D721Med (cell line): ENCODE measurements at regions not wholly inside any gene's neighbourhood (a gene's known extent, or its start where the extent isn't known, plus 50 kb on each side); places are given as distances from the start of the nearest gene placed in this dataset.
"Not testable (repeated sequence)": the region's sequence is repeated elsewhere in the genome, so short reads cannot be mapped to it uniquely, and the experiment has no call there.

Experiments used
- DNase-seq: peaks from one replicate; pipeline ENCODE4 v3.0.0; 2011; ENCODE audit warnings: low spot score; ENCODE audit not compliant: insufficient read length
- FAIRE-seq: peaks from 2 replicates; lab custom pipeline; 2011; peaks lifted over from hg19 to GRCh38; lab: Jason Lieb, UNC
- CTCF ChIP-seq: IDR thresholded peaks from 2 replicates; pipeline ENCODE4 v1.5.1; 2012; ENCODE audit warnings: mild to moderate bottlenecking, control low read depth; ENCODE audit not compliant: insufficient read depth; ENCODE audit errors: missing control alignments

GRCh38 chr1:221863635-221864034 lies 121.7 kb upstream of the DUSP10 start:
- TF ChIP-seq CTCF = no peak
- FAIRE-seq = no peak

GRCh38 chr1:221862971-221863370 lies 121.1 kb upstream of the DUSP10 start:
- DNase-seq = no peak
- no peak for FAIRE-seq
- TF ChIP-seq CTCF = no peak

More at GRCh38 chr1:221863635-221864034, 121.7 kb upstream of the DUSP10 start:
- no peak for DNase-seq

GRCh38 chr1:221858818-221859611 lies 117.1 kb upstream of the DUSP10 start:
- no peak for TF ChIP-seq CTCF
- FAIRE-seq = no peak
- DNase-seq = no peak

- not testable (repeated sequence) for DNase-seq, FAIRE-seq
Measured at GRCh38 chr1:221857094-221857444, 115.2 kb upstream of the DUSP10 start.

GRCh38 chr1:221856228-221857093 lies 114.6 kb upstream of the DUSP10 start:
- FAIRE-seq = no peak
- no peak for TF ChIP-seq CTCF
- DNase-seq = no peak

- FAIRE-seq (no peak), DNase-seq (no peak)
- TF ChIP-seq CTCF = no peak
Measured at GRCh38 chr1:221855156-221855555, 113.3 kb upstream of the DUSP10 start.

- TF ChIP-seq CTCF = no peak
- FAIRE-seq (no peak), DNase-seq (no peak)
Measured at GRCh38 chr1:221851336-221851735, 109.4 kb upstream of the DUSP10 start.
